GM18508 (cell line): ENCODE measurements at regions not wholly inside any gene's neighbourhood (a gene's known extent, or its start where the extent isn't known, plus 50 kb on each side); places are given as distances from the start of the nearest gene placed in this dataset.
A peak's percentile ranks its signal among the peaks of the same experiment; 100 is the strongest.

Source experiments
- ATAC-seq: cut with Tn5 transposase; IDR thresholded peaks from one replicate; pipeline ENCODE4 v1.9.1; 2021; ENCODE audit warnings: moderate number of reproducible peaks; ENCODE audit not compliant: insufficient read depth, unreplicated experiment

- ATAC-seq, result no peak
These were observed 171.0 kb upstream of the ZNF32 start for GRCh38 chr10:43819464-43820230.

DNA sequence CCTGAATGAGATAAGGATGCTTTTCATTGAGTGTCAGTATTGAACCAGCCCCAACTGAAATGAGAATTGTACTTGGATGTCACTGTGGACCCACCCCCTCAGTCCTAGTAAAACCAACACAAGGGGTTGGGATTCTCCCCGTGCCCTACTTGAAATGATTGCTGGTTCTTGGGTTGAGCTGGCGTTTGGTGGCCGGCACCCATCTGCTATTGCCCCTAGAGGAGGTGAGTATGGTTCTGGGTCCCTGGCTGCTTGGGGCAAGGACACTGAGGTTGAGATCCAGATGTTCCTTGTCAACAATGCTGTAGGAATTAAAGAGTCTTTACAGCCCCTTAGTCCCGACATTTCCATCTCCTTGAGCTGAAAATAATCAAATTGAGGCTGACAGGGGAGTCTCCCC is 170.0 kb upstream of the ZNF32 start:
- no peak for ATAC-seq

GRCh38 chr10:43817368-43817767 is 168.7 kb upstream of the ZNF32 start:
- no peak for ATAC-seq

DNA sequence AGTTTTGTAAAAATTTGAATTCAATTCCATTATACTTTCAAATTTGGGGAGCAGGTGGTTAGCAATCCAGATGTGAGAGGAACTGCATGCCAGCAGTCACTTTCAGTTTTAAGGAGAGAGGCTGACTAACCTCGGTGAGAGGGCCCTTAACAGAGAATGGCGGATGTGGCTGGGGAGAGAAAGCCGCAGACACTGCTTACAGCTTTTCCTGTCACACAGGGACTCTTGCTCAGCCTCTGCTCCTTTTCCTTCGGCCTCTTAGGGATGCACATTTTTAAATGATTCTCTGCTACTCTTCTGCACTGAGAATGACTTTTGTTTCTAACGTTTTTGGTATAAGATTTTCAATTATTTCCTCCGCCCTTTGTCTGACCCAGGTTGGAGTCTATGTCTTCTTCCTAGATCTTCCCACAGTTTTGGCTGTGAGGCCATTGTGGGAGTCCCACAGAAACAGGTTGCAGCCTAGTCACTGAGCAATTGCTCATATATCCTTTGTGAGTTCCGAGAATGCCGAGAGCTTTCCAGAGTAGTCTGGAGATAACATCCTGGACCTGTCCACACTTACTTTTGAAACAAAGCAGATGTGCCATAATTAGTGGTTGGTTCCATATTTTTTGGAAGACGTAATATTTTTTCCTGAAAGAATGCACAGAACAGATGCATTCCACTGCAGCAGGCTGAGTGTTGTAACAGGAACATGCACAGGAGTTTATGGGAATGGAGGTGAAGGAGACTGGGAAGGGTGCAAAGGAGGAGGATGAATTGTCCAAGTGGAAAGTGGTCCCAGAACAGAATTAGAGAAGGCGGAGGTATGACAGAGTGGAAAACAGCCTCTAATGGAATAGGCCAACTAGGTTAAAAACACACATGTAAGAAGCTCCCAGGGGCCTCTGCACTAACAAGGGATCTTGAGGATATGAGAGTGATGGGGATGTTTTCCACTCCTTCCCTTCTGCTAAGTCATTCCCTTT is 168.0 kb upstream of the ZNF32 start:
- ATAC-seq, result peak; percentile 94

DNA sequence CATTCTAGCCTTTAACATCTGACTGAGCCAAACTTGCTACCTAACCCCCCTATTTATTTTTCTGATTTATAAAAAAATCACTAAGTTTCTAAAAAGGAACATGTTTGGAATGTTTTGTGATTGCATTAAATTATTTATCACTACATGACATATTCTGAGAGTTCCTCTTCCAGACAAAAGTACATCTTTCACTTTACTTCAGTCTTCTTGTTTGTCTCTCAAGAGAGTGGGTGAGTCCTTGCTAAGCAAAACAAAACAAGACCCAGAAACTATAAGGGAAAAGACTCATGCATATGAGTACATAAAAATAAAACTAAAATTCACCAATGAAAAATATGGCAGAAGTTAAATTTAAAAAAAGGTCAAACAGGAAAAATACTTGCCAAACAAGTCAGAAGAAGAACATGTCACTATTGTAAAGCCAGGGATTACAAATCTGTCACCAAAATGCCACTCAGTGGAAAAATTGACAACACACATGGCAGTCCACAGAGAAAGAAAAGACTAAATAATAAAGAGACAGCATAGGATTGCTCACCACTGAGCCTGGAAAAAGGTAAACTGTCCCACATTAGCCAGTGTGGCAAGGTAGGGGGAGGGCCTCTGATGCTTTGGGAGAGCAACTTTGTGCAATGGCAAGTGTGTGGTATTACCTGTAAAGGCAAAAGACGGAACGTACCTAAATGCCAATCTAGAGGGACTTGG is 166.7 kb upstream of the ZNF32 start:
- ATAC-seq, result no peak

DNA sequence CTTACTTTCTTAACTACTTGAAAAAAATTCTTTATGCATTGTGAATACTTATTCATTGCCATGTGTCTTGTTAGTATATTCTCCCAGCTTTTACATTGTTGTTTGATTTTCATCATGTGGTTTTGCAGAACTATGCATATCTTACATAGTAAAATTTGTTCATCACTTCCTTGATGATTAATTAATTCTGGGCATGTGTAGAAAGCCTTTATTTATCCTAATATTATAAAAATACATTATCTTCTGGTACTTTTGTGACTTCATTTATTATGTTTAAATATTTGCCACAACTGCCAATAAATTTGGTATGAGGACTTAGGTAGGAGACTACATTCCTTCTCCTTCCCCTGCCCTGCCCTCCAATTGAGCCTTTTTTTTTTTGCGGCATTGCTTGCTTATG is 166.0 kb upstream of the ZNF32 start:
- ATAC-seq, result no peak

GRCh38 chr10:43811871-43812270 is 163.2 kb upstream of the ZNF32 start:
- no peak for ATAC-seq

DNA sequence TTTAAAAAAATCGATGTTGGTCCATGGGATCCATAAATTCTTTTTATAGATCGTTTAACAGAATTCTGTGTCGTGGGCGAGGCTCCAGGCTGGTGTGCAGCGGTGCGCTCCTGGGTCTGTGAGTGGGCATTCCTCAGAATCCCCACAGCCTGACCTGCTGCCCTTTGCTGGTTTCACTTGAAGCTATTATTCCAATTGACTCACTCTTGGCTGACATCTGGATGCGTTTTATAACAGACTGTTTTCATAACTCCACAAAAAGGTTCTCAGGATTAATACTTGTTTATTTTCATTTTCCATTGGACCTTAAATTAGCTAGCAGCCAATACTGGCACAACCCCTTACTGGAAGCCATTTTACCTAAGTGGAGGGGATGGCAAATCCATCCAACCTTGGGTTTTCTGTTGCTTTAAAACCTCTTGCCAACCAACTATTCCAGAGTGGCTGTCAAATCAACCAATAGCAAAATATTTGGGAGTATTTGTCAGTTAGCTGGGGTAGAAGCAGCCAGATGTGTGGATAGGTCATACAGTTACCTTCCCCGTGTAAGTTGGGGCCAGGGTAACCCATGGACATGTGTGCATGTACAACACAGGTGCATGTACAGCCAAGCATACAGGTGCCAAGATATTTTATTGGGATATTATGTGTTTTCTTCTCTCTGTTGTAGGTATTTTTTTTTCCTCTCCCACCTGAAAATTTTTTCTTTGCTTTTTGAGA is 160.7 kb upstream of the ZNF32 start:
- no peak for ATAC-seq

DNA sequence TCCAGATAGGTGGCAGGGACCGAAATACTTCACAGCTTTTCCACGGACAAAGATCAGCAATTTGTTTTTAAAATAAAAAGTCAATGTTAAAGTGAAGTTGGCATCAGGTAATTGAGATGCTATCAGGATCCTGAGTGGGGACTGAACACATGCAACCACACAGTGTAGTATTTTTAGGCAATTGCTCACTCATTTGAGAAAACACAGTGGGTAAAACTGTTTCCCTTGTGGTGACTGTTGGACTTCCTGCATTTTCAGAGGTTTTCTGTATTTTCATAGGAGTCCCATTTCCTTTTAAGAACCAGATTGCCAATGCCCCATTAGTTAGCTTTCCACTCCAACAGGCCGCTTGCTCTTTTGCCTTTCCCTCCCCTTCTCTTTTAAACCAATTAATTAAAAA is 159.5 kb upstream of the ZNF32 start:
- ATAC-seq, result peak; percentile 64

GRCh38 chr10:43806831-43807640 is 158.4 kb upstream of the ZNF32 start:
- no peak for ATAC-seq

DNA sequence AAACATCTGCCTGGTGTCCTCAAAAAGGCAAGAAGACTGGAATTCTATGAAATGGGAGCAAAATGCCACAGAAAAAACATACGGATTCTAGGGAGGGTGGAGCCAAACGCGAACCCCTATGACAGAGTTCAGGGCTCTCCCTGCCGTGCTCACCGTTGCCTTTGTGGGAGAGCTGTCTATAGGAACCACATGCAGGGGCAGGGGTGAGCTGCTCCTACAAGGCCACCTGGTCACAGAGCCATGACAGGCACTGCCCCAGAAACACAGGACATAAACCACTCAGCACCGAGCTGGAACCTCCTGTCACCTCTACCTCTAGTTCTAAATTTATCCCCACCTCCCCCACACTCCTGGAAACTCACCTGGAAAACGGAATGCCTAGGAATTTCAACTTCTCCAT is 155.1 kb upstream of the ZNF32 start:
- no peak for ATAC-seq

GRCh38 chr10:43802988-43803696 is 154.5 kb upstream of the ZNF32 start:
- no peak for ATAC-seq

DNA sequence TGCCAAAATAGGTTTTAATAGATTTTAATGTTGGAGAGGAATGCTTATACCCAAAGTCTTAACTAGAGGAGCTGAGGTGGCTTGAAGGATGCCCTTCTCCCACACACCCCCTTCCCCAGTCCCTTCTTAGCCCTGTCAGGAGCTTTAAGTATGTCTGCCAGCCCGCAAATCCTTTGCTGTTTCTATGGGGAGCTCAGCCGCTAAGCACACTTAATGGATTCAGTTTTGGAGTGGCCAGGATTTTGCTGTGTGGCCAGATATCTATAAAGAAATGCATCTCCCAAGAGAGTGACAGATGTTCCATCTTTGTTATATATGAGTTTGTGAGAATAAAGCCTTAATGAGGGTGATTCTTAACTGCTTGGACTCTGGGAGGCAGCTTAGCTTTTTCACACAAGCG is 152.9 kb upstream of the ZNF32 start:
- ATAC-seq, result no peak

DNA sequence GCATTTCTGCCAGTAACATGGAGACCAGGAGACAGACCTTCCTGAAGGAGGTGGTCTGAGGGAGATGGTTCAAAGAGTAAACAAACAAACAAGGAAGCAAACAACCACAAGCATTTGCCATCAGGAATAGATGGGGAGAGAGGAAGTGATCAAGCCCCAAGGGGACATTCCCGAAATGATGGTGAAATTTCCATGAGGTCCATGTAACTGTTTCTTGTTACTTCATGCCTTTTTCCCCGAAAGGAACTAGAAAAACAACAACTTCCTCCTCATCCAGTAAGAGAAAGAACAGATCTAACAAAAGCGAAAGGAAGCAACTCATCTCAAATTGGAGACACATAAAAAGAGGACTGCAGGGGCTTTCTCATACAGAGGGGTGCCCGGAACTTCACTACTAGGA is 152.5 kb upstream of the ZNF32 start:
- no peak for ATAC-seq

- no peak for ATAC-seq
These were observed 148.1 kb upstream of the ZNF32 start for GRCh38 chr10:43796781-43797180.

DNA sequence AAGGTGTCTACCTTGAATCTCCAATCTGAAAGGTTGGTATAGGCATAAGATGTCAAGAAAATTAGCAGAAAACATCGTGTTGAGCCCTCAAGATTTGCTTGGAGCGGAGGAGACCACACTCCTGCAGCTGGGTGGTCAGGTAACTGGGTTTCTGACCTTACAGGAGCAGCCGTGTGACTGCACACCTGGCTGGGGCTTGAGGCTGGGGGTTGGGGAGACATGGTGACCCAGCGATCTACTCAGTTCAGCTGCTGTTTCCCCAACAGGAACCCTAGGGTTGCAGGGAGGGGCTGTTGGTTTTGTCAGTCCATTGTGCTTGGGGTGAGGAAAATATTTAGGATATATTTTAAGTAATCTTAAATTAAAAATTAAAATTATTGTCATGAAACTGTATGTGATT is 147.0 kb upstream of the ZNF32 start:
- ATAC-seq, result no peak

DNA sequence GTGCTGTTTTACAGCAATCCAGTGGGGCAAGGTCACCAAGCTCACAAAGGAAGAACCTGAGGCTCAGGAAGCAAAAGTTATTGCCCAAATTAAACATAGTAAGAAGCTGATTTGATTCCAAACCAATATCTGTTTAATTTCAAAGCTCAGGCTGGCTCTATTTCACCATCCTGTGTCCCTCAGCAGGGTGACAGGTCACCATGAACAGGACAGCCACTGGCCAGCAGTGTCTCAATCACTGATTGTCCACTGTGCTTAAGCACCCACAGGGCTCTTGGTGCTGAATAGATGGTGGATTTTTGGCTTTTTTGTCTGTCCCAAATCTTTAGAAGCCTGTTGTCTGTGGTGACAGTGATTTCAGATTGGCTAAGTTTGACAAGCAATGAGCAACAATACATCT is 146.4 kb upstream of the ZNF32 start:
- ATAC-seq, result no peak

GRCh38 chr10:43794181-43794815 is 145.6 kb upstream of the ZNF32 start:
- no peak for ATAC-seq
